Fibroblast of lung (primary cell): ENCODE measurements at regions not wholly inside any gene's neighbourhood (a gene's known extent, or its start where the extent isn't known, plus 50 kb on each side); places are given as distances from the start of the nearest gene placed in this dataset.
"Not testable (repeated sequence)": the region's sequence is repeated elsewhere in the genome, so short reads cannot be mapped to it uniquely, and the experiment has no call there.

Experiments
- DNase-seq, 2 donors: peaks; one replicate each; pipeline versions ENCODE4 v3.0.0 to v3.0.0-alpha.2; 2010; ENCODE audit warnings: low read depth in 2 of 2
- H2AFZ ChIP-seq: 2 replicates; pipeline ENCODE4 v1.5.1; 2012; ENCODE audit warnings: low read length, control low read depth, inconsistent platforms
- H3K27ac ChIP-seq: 2 replicates; pipeline ENCODE4 v1.5.1; 2011; ENCODE audit warnings: low read length, control low read depth; ENCODE audit not compliant: insufficient read depth
- H3K27me3 ChIP-seq: 2 replicates; pipeline ENCODE4 v1.5.1; 2011; ENCODE audit warnings: mild to moderate bottlenecking, low read length; ENCODE audit not compliant: control insufficient read depth, insufficient read depth
- H3K36me3 ChIP-seq: 2 replicates; pipeline ENCODE4 v1.5.1; 2011; ENCODE audit warnings: low read length; ENCODE audit not compliant: control insufficient read depth, insufficient read depth
- H3K4me1 ChIP-seq: 2 replicates; pipeline ENCODE4 v1.5.1; 2011; ENCODE audit warnings: low read length; ENCODE audit not compliant: control insufficient read depth, insufficient read depth; ENCODE audit errors: extremely low read depth
- H3K4me2 ChIP-seq: 2 replicates; pipeline ENCODE4 v1.5.1; 2011; ENCODE audit warnings: low read length, control low read depth; ENCODE audit not compliant: insufficient read depth; ENCODE audit errors: extremely low read depth
- H3K4me3 ChIP-seq, 4 experiments: fragments of 200-600 bp in 1 of 4; sonication (generic) in 1 of 4; replicated peaks in 1 of 4; 2 replicates each; pipeline ENCODE4 v1.5.1; 2011 to 2016; ENCODE audit warnings: low read length in 4 of 4, low read depth in 3 of 4, mild to moderate bottlenecking in 3 of 4, control low read depth in 2 of 4, inconsistent platforms in 1 of 4, mixed read lengths in 1 of 4; ENCODE audit not compliant: insufficient read depth in 1 of 4; ENCODE audit errors: control extremely low read depth in 1 of 4
- H3K79me2 ChIP-seq: 2 replicates; pipeline ENCODE4 v1.5.1; 2012; ENCODE audit warnings: mild to moderate bottlenecking, low read length, inconsistent platforms; ENCODE audit not compliant: control insufficient read depth, insufficient read depth
- H3K9ac ChIP-seq: 2 replicates; pipeline ENCODE4 v1.5.1; 2011; ENCODE audit warnings: mild to moderate bottlenecking, low read length, control low read depth; ENCODE audit not compliant: insufficient read depth
- H3K9me3 ChIP-seq: 2 replicates; pipeline ENCODE4 v1.5.1; 2012; ENCODE audit warnings: low read depth, low read length; ENCODE audit not compliant: control insufficient read depth, insufficient read depth
- H4K20me1 ChIP-seq: 2 replicates; pipeline ENCODE4 v1.5.1; 2011; ENCODE audit warnings: low read length; ENCODE audit not compliant: control insufficient read depth, insufficient read depth; ENCODE audit errors: extremely low read depth
- EZH2 ChIP-seq: IDR thresholded peaks from 2 replicates; pipeline ENCODE4 v1.5.1; 2012; ENCODE audit warnings: low read length, control low read depth, mild to moderate bottlenecking; ENCODE audit errors: missing control alignments
- TF ChIP-seq, protein P1 (sequence below), 2 donors: IDR thresholded peaks in 1 of 2; conservative IDR thresholded peaks in 1 of 2; 1 replicate in 1 of 2; 2 replicates in 1 of 2; pipeline ENCODE4 v1.5.1; 2011 to 2012; ENCODE audit warnings: low read length in 2 of 2, control low read depth in 1 of 2, inconsistent platforms in 1 of 2, low read depth in 1 of 2, mild to moderate bottlenecking in 1 of 2

DNA sequence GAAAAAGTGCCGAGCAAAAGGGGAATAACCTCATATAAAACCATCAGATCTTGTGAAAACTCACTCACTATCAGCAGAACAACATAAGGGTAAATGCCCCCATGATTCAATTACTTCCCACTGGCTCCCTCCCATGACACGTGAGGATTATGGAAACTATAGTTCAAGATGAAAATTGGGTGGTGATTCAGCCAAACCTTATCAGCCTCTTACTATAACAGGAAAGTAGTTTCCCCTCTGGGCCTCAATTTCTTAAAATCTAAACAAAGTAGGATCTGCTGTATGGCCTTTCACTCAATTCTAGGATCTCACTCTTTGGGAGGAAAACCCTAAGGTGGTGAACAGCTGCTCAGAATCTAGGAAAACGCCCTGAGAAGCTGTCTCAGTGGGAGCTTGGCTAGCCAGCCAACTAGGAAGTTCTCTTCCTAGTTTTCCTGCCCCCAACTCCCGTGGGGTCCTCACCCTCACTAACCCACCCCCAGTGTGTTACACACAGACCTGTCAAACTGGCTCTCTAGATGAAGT is 1017.1 kb upstream of the HS3ST1 start:
- H4K20me1 ChIP-seq: no peaks in the 10 kb centered on the region
- no peak overlapping the region for H3K27ac ChIP-seq
- H3K79me2 ChIP-seq: no peaks in the 10 kb centered on the region
- no peak for TF ChIP-seq EZH2
- TF ChIP-seq, protein P1, sequence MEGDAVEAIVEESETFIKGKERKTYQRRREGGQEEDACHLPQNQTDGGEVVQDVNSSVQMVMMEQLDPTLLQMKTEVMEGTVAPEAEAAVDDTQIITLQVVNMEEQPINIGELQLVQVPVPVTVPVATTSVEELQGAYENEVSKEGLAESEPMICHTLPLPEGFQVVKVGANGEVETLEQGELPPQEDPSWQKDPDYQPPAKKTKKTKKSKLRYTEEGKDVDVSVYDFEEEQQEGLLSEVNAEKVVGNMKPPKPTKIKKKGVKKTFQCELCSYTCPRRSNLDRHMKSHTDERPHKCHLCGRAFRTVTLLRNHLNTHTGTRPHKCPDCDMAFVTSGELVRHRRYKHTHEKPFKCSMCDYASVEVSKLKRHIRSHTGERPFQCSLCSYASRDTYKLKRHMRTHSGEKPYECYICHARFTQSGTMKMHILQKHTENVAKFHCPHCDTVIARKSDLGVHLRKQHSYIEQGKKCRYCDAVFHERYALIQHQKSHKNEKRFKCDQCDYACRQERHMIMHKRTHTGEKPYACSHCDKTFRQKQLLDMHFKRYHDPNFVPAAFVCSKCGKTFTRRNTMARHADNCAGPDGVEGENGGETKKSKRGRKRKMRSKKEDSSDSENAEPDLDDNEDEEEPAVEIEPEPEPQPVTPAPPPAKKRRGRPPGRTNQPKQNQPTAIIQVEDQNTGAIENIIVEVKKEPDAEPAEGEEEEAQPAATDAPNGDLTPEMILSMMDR (conservative IDR thresholded peaks at IDR 0.05 in 1 of 2, IDR thresholded peaks at IDR 0.05 in 1 of 2; ENCODE audit: low read depth in 1 of 2, low read length in 2 of 2): no peak
- H3K9ac ChIP-seq: no peak overlapping the region
- no peak for DNase-seq
- no peaks in the 10 kb centered on the region for H3K4me1 ChIP-seq
- no peaks in the 10 kb centered on the region for H3K27me3 ChIP-seq
- H3K4me3 ChIP-seq: no peak overlapping the region
- no peaks in the 10 kb centered on the region for H3K9me3 ChIP-seq
- no peak overlapping the region for H3K4me2 ChIP-seq
- H3K36me3 ChIP-seq: no peaks in the 10 kb centered on the region
- H2AFZ ChIP-seq: no peak overlapping the region

DNA sequence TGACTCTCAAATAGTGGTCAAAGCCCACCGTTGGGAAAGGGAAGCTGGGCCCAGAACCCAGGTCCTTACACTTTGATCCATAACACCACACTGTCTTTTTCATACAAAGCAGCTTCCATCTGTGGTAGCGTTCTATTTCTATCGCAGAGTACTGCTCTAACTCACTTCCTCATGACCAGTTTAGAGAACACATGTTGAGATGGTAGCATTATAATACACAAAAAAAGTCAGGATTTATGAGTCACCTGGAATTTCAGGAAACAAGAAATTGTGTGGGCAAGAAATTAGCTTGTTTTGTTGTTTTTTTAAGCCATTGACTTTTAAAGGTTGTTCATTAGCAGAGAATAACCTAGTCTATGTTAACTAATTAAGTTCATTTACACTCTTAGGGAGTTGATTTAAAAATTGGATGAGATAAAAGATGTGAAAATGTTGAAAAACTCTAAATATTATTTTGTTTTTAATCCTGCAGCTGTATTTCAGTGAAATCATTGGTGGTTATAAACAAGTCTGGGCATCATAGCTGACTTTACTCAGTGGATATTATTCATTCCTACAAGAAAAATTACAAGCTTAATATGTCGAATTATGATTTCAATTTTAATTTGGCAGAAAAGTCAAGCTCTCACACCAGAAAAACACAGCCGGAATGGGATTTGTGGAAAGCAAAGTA is 1011.1 kb upstream of the HS3ST1 start:
- no peak overlapping the region for H3K4me3 ChIP-seq
- no peak overlapping the region for H3K4me2 ChIP-seq
- no peak overlapping the region for H2AFZ ChIP-seq
- H3K36me3 ChIP-seq: no peaks in the 10 kb centered on the region
- no peak for DNase-seq
- H3K9ac ChIP-seq: no peak overlapping the region
- H3K4me1 ChIP-seq: no peaks in the 10 kb centered on the region
- no peaks in the 10 kb centered on the region for H3K79me2 ChIP-seq
- H4K20me1 ChIP-seq: no peaks in the 10 kb centered on the region
- TF ChIP-seq, protein P1 (conservative IDR thresholded peaks at IDR 0.05 in 1 of 2, IDR thresholded peaks at IDR 0.05 in 1 of 2; ENCODE audit: low read depth in 1 of 2, low read length in 2 of 2): no peak
- TF ChIP-seq EZH2: no peak
- H3K27ac ChIP-seq: no peak overlapping the region
- H3K9me3 ChIP-seq: no peaks in the 10 kb centered on the region
- H3K27me3 ChIP-seq: no peaks in the 10 kb centered on the region

DNA sequence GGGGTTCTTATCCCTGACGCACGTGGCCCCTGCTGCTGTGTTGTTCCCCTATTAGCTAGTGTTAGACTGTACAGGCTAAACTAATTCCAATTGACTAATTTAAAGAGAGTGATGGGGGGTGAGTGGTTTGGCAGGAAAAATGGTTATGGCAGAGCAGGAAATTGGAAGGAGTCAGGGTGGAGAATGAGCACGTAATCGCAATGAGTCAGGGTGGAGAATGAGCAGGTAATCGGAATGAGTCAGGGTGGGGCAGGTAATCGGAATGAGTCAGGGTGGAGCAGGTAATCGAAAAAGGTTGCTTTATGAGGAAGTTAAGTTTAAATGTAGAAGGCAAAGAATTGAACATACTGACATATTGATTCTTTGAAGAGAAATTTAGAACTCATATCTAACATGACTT is 1002.6 kb upstream of the HS3ST1 start:
- H2AFZ ChIP-seq, H3K4me3 ChIP-seq, H3K27ac ChIP-seq, H3K9me3 ChIP-seq, H3K27me3 ChIP-seq, H3K9ac ChIP-seq, H3K4me2 ChIP-seq, H4K20me1 ChIP-seq, H3K4me1 ChIP-seq, H3K79me2 ChIP-seq, DNase-seq, H3K36me3 ChIP-seq: not testable (repeated sequence)
